ENCODE measurements at regions not wholly inside any gene's neighbourhood (a gene's known extent, or its start where the extent isn't known, plus 50 kb on each side); places are given as distances from the start of the nearest gene placed in this dataset.

DNA sequence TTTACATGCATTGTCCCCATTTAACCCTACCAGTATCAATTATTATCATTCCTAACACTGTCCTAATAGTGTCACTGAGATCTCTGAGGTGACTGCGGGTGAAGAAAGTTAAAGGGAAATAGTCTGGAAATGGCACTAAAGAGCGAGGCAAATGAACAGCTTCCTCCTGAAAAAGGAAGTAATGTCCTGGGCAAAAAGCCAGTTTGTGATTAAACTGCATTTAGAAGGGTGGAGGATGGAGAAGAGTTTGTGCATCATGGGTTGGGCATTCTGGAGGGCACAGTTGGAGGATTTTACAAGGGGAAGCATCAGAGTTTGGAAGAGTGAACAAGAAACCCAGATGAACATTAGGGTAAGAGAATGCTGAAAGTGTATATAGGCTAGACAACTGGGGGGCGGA lies 60.5 kb upstream of the SLC25A4 start:
- TF ChIP-seq, protein P1, sequence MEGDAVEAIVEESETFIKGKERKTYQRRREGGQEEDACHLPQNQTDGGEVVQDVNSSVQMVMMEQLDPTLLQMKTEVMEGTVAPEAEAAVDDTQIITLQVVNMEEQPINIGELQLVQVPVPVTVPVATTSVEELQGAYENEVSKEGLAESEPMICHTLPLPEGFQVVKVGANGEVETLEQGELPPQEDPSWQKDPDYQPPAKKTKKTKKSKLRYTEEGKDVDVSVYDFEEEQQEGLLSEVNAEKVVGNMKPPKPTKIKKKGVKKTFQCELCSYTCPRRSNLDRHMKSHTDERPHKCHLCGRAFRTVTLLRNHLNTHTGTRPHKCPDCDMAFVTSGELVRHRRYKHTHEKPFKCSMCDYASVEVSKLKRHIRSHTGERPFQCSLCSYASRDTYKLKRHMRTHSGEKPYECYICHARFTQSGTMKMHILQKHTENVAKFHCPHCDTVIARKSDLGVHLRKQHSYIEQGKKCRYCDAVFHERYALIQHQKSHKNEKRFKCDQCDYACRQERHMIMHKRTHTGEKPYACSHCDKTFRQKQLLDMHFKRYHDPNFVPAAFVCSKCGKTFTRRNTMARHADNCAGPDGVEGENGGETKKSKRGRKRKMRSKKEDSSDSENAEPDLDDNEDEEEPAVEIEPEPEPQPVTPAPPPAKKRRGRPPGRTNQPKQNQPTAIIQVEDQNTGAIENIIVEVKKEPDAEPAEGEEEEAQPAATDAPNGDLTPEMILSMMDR (IDR thresholded peaks at IDR 0.05; ENCODE audit: low read depth, low read length, missing input control): no peak
- TF ChIP-seq FOXA1 (IDR thresholded peaks at IDR 0.05): no peak
- TF ChIP-seq JUND (IDR thresholded peaks at IDR 0.05): no peak
- TF ChIP-seq RXRA (IDR thresholded peaks at IDR 0.05): no peak
